Midbrain (tissue), 1 donor: ENCODE measurements at regions not wholly inside any gene's neighbourhood (a gene's known extent, or its start where the extent isn't known, plus 50 kb on each side); places are given as distances from the start of the nearest gene placed in this dataset.

Experiments
- DNase-seq: peaks from one replicate; lab custom pipeline; 2025; lab: John Stamatoyannopoulos, UW

DNA sequence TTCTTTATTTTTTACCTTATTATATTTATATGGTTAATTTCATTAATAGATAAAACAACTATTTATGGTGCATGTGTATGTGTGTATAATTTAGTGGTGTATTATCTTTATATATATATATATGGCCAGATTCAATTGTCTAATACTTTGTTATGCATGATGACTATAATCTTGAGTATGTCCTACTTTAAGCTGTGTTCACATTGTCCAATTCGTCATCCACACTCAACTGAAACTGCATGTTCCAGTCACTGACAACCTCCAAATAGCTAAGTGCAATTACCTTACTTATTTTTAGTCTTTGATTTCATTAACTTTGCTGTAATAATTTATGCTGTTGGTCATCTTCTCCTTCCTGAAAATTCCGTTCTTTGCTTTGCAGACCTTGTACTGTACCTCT lies 306.5 kb upstream of the TMTC1 start:
- no peak for DNase-seq

DNA sequence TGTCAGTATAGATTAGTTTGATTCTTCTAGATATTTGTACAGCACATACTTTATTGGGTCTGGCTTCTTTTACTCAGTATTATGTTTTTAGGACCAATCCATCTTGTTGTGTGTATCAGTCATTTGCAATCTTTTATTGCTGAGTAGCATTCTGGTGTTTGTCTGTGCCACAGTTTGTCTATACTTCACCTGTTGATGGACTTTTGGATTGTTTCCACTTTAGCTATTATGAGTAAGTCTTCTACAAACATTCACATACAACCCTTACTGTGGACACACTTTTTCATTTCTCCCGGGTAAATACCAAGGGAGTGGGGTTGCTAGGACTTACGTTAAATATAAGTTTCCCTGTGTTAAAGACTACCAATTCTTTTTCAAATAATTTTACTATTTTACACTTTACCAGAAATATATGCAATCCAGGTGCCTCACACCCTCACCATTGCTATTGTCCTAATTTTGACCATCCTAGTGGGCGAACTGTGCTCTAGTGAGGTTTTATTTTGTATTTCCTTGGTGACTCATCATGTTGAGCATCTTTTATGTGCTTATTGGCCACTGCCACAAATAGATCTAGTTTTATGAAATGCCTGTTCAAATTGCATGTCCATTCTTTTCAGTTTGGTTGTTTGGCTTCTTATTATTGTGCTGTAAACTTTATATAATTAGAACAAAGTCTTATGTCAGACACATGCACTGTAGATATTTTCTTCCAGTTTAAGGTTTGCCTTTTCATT lies 304.7 kb upstream of the TMTC1 start:
- no peak for DNase-seq

DNA sequence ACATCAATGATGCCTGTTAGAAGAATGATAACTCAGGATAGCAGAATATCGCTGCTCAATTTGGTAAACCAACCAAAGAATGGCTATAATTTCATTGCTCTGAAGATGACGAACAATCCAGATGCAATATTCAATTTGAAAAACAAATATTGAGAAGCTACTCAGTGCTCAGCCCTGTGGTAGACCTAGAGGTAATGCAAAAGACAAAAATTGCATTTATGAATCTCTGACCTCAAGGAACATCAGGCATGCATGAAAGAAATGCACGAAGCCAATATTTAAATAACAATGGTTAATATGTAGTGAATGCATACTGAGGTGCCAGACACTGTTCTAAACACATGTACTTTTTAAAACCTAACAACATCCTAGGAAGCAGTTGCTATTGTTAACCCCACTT lies 298.6 kb upstream of the TMTC1 start:
- no peak for DNase-seq

DNA sequence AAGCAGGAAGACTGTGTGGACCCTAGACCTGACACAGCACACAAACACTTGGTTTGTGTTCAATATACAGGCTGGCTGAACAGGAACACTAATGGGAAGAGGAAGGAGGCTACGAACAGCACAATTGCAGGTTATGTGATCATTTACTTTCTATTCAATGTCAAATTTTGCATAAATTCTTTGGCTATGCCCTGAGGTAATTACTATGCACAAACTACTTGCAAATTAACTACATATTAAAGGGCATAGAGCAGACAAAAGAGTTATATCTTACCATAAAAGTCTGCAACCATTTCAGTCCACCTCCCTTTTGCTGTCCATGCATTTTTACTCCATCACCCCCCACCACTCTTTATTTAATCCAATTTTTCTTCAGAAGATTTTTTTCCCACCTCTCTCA lies 291.2 kb upstream of the TMTC1 start:
- no peak for DNase-seq

DNA sequence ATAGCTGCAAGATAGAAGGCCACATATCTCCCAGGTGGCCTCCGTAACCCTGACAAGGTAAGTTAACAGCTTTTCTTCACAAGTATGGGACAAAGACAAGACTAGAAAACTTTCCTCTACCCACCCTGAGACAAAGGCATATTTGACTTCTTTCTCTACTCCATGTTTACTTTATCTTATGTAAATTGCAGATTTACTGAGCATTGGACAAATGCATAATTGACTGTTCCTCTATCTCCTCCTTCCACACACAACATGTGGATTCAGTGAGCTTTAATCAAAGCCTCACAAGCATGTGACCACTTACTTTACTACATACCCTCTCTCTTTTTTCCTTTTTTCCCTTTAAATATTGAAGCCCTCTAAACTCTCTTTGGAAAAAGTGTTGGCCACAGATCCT lies 289.1 kb upstream of the TMTC1 start:
- DNase-seq: no peak

DNA sequence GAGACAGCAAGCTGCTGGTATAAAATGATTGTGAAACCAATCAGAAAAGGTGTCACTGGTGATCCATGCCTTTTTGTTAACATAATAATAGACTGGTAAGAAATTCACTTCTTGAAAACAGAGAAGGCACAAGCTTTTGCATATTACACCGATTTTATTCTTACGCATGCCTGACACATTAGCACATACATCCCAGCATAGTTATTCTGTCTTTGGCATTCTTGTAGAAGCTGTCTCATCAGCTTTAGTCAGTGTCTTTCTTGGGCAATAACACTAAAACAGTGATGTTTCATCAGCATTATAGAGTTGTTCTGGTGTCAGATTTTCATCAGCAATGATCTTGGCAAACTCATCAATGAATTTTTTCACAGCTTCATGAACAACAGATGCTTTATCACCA lies 283.4 kb upstream of the TMTC1 start:
- DNase-seq: no peak

DNA sequence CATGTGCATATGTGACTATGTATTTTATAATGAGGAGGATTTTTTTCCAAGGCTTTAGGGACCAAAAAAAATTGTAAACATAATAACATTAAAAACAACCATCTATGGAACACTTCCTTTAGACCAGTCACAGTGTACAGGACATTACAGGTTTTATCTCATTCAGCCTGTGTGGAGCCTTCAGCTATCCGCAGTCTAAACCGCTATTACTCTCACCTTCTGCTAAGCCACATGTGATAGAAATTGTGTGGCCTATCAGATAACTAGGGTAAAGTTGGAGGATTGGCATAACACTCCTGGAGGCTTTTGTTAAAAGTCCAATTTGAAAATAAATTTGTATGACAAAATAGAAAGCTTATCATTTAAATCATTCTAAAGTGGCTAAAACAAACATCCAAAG lies 281.2 kb upstream of the TMTC1 start:
- no peak for DNase-seq

DNA sequence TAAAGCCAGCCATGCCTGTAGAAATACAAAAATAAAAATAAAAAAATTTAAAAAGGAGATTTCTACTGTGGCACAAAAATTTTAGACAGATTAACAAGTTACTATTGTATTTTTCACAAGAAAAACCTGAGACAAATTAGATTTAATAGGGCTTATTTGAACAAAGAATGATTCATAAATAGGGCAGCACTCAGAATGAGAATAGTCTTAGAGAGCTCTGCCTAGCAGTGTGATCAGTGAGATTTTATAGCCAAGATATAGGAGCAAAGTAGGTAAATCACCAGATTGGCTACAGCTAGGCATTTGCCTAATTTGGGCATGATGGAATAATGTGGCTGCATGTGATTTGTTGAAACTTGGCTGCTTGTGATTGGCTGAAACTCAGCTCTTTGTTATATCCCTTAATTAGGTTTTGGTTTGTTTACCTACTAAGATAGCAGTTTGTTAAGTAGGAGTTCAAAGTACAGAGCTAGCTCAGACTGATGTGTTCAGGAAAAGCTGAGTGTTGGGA lies 279.7 kb upstream of the TMTC1 start:
- DNase-seq: no peak

DNA sequence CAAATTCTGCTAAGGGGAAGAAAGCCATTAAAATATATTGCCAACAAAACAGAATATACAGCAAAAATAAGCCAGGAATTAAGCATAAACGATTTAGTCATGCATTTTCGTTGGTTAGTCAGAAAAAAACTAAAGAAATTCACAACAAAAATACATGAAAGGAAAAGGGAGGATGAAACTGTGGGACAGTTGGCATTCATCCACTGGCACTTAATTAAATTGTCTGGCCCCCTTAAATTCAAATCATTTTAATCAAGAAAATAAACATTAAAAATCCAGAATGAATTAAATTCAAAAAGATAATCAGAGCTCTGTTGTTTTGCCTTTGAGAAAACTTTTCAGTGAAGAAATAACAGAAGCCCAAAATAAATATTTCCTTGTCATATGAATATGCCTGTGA lies 264.6 kb upstream of the TMTC1 start:
- DNase-seq: no peak

DNA sequence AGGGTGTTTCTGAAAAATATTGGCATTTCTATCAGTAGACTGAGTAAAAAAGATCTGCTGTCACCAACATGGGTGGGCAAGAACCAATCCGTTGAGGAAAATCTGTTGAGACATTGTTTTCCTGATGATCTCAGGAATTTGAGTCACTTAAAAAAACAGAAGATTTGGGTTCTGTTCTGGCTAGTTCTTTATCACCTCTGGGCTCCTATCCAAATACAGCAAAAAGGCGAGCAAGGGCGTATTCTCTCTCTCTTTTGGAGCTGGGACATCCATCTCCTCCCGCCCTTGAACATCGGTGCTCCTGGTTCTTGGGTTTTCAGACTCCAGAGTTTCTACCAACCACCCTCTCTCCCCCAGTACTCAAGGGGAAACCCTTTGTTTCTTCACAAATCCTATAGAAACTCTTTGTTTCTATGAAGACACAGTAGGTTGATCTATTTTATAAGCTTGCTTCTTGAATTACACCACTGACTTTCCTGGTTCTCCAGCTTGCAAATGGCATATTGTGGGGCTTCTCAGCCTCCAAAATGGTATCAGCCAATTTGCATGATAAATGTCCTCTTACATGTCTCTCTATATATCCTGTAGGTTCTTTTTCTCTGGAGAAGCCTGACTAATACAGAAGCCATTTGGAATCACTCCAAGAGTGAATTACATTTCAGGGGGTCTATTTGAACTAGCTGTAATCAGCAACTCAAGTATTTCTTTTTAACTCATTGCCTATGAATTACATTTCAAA lies 263.9 kb upstream of the TMTC1 start:
- DNase-seq: no peak

DNA sequence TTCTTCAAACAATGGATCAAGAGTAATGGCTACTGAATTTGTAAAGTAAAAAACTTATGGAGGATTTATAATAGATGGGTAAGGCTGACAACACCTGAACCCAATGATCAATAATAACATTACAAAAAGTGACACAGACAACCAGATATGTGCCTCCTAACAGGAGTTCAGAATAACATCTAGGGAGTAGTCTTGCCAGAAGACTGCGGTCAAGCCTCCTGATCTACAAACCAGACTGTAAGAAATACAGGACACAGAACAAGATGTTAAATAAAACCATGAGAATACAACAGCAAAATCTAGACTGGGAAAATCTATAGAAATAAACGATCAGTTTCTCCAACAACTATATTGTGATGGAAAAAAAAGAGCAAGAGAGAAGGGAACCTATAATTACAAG lies 262.6 kb upstream of the TMTC1 start:
- no peak for DNase-seq

DNA sequence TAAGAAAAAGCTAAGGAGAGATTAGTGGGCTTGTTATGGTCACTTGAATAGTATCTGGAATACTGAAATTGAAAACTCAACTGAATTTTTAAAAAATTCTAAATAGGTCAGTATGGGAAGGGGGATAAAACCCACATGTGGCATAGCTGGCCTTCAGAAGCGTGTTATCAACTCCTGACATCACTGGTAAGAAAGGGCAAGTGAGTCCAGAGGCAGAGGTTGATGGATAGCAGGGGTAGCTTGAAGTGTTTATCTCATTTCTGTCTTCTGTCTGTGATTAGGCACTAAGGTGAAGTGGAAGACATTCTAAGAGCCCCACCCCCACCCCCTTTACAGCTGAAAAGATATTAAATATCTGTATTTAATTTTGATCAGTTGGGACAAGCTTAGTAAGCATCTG lies 261.4 kb upstream of the TMTC1 start:
- no peak for DNase-seq

DNA sequence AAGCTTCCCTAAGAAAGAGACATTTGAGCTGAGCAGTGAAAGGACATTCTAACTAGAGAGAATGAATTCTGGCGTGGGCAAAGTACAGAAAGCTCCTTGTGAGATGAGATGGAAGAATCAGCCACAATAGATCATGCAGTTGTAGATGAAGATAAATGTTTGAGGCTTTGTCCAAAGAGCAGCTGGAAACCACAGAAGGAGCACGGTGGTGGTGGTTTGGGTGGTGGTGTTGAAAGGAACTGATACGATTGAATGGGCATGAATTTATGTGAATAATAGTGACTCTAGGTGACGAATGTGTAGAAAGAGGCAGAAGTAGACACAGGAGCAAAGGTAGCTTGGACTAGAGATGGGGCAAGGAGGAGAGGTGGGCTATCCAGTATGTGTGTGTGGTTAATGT lies 260.5 kb upstream of the TMTC1 start:
- no peak for DNase-seq

DNA sequence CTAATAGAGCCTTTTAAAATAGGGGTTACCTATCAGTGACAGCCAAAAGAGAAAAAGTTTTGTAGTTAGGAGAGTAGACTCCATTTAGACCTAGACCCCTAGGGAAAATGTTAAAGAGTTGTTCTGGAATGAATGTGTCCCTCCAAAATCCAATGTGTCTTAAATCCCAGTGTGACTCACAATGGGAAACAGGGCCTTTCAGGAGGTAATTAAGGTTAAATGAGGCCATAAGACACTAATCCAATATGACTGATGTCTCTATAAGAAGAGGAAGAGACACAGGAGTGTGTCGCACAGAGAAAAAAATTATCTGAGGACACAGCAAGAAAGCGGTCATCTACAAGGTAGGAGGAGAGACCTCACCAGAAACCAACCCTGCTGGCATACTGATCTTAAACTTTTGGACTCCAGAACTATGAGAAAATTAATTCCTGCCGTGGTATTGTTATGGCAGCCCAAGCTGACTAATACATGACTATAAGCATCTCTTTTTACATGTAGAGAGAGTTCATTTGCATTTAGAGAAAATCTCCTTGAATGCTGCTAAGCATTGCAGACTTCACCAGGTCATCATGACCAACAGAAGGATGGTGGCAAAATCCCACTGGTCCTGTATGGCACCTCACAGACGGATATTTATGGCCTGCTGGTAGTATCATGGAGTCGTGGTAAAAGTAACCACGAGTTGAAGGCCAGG lies 259.6 kb upstream of the TMTC1 start:
- DNase-seq: no peak

DNA sequence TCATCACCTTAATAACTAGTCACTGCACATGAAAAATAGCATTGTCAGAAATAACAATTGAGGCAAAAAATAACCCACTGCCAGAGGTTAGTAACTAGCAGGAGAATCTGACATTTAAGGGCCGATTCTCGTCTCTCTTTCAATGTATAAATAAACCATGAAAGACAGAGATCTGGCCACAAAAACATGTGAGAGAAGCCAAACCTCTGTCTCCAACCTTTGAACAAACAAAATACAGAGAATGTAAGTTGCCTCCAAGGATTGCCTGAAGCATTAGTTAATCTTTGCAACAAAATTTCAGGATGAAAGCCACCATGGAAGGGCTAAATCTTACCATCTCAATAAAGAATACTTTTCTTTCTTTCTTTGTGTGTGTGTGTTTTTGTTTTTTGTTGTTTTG lies 257.4 kb upstream of the TMTC1 start:
- DNase-seq: no peak

DNA sequence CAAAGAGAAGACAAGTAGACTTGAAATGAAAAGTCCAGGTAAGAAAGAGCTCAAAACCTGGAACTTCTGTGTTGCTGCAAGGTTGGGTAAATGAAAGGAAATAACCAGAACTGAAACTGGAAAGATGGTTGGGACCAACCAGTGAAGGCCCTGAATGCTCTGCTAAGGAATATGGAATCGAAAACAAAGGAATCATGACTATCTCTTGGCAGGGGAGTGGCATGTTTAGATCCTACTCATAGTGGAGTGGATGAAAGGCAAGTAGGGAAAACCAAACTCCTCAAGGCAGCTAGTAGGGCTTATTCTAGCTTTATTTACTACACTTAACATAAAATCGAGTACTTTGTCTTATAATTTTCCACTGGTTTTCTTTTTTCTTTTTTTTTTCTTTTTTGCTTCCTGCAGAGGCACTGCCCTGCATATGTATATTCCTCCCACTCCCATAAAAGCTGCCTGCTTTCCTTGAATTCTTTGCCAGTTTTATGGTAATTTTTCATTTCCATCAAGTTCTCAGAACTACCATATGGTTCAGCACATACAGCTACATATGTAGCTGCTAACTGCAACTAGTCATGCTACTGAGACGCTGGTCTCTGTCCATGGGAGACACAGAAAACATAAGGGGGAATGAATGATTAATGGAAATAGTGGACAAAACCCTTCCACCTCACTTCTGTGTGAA lies 247.1 kb upstream of the TMTC1 start:
- DNase-seq: no peak

DNA sequence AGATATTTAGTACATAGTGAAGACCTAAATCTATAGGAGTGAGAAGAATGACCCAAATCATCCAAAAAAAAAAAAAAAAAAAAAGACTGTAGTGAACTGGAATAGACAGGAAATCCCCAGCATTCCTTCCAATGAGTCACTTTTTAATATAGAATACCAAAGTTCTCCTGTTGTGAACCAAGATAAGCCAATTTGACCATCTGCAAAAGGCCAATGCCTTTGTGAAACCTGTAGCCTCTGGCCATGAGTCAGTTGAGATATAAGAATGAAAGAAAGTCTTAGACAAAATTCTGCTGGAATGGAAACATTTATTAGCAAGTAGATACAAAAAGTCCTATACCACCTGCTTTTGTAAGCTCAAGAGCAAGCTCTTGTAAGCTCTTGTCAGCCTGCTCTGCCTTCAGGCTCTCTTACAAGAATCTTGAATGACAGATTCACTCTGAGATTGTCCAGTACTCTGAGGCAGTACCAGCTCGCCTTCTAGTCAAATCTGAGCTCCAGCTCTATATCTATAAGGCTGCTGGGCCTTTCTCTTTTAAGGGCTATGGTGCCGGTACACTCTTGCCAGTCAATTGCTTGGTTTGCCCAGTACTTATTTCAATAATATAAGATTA lies 243.0 kb upstream of the TMTC1 start:
- DNase-seq: no peak

DNA sequence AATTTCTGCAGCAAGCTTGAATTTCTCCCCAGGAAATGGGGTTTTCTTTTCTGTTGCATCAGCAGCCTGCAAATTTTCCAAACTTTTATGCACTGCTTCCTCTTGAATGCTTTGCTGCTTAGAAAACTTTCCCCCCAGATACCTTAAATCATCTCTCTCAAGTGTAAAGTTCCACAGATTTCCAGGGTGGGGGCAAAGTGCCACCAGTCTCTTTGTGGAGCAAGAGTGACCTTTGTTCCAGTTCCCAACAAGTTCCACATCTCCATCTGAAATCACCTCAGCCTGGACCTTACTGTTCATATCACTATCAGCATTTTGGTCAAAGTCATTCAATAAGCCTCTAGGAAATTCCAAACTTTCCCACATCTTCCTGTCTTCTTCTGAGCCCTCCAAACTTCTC lies 241.6 kb upstream of the TMTC1 start:
- DNase-seq: no peak

DNA sequence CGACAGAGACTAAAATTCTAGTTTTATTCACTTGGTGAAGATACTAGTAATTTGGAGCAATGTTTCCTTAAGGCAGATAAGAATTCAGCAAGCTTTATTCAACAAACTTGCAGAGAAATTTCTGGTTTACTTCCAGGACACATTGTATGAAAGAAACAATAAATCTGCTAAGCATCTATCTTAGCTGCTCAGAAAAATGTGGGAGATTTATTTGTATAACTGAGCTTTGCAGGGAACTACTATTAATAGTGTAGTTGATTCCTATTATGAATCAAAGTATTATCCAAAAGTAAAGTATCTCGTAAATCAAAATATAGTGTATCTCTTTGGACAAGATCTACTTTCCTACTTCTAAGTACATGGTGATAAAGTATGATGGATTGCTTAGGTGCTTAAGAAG lies 239.4 kb upstream of the TMTC1 start:
- no peak for DNase-seq

DNA sequence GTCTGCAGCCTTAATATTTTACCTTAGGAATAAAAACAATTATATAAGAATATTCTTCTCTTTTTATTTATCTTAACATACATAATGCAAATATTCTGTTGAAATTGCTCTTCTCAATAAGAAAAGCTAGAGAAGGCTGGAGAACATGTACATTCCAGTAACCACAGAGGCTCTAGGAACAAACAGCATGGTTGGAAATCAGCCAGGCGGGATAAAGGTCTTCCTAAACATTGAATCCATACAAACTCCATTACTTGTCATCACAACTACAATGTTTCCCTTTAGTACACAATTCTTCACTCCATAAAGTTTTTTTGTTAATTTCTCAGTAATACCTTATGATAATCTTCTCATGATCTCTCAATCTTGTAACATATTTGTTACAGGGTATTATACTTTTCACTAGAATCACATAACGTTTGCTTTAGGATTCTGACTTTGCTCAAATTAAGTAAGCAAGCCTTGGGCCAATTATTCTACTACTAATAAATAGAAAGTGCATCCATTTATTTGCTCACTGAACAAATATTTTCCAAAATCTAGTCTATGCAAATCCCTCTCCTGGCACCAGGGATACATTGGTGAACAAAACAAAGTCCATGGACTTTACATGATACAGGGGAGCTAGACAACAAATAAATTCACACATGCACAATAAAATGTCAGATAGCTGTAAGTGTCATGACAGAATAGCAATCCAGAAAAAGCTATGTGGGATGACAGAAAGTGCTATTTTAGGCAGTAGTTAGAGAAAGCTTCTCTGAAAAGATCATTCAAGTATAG lies 237.5 kb upstream of the TMTC1 start:
- no peak for DNase-seq
